Activated B cell treated with CpG ODN at 0.5 μM for 24 hours (primary cell): ENCODE measurements at regions not wholly inside any gene's neighbourhood (a gene's known extent, or its start where the extent isn't known, plus 50 kb on each side); places are given as distances from the start of the nearest gene placed in this dataset.
"Not testable (repeated sequence)": the region's sequence is repeated elsewhere in the genome, so short reads cannot be mapped to it uniquely, and the experiment has no call there.

Experiments
- ATAC-seq: fragments of 200-7000 bp; cut with Tn5 transposase; one replicate; pipeline ENCODE4 v1.10.0; 2021; ENCODE audit warnings: low read depth, mild to moderate bottlenecking, moderate library complexity
- CTCF ChIA-PET: fragments of 350-600 bp; sonication (Branson Sonifier 250); formaldehyde crosslinking; loops from one replicate; lab custom pipeline; 2021; ENCODE audit warnings: antibody characterized with exemption; lab: Charles Lee
- POLR2A ChIA-PET: fragments of 350-600 bp; sonication (Branson Sonifier 250); formaldehyde crosslinking; loops from one replicate; lab custom pipeline; 2021; ENCODE audit warnings: antibody characterized with exemption; lab: Charles Lee
- DNase-seq: peaks from one replicate; pipeline ENCODE4 v3.0.0; 2022
- H3K27ac Mint-ChIP-seq: one replicate; pipeline ENCODE4 v1.8.0; 2020; ENCODE audit warnings: mixed read lengths
- H3K27me3 Mint-ChIP-seq: one replicate; pipeline ENCODE4 v1.8.0; 2021; ENCODE audit warnings: mixed read lengths
- H3K36me3 Mint-ChIP-seq: one replicate; pipeline ENCODE4 v1.8.0; 2021; ENCODE audit warnings: low read depth, mixed read lengths
- H3K4me1 Mint-ChIP-seq: one replicate; pipeline ENCODE4 v1.8.0; 2021; ENCODE audit warnings: mixed read lengths
- H3K4me3 Mint-ChIP-seq: one replicate; pipeline ENCODE4 v1.8.0; 2020; ENCODE audit warnings: mild to moderate bottlenecking, mixed read lengths
- H3K9me3 Mint-ChIP-seq: one replicate; pipeline ENCODE4 v1.8.0; 2020; ENCODE audit warnings: mixed read lengths
- intact Hi-C: fragments of 100-400 bp; cut with micrococcal nuclease; formaldehyde crosslinking; loops from one replicate; pipeline ENCODE4 v1.15.1; 2024
- TF ChIP-seq, protein P1 (sequence below): fragments of 200-600 bp; IDR thresholded peaks from one replicate; pipeline ENCODE4 v1.8.0; 2022; ENCODE audit warnings: antibody characterized with exemption, mild to moderate bottlenecking

DNA sequence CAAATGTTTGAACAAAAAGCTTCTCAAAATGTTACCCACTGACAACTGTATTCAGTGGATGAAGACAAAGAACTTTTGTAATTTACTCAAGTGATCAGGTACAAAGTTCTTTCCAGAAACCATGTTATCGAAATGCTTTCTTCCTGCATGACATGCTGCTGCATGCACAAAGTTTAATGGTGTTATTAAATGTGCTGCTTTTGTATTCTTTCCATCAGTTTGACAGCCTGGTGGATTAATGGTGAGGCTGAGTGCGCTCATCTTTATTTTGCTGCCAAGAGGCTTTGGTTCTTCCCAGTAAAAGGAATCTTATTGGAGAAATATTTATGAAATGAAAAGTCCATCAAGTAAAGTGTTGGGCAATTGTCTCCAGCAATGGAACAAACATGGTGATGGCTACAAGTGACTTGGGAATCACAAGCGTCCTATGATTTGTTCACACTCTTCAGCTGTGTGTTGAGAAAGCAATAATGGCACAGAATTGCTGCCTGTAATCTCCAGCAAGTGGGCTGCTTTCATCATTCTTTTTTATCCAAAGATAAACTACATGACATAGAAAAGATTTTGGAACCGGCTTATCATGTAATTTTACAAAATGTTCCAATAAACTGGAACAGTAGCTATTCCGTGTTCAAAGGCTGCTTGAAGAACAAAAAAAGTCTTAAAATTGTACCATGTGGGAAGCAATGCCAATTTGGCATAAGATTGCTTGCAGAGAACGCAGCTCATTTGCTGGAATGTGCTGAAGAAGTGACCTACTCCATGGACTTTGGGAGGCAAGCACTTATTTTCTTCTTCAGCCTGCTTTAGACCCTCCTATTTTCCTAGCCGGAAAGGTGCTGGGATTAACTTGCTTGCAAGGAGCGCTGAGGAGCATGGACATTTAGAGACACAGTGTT lies 153.1 kb downstream of the HSD17B3 start:
- ATAC-seq (no peak), DNase-seq (no peak)
- peaks cover 17% of the 10 kb centered on the region for H3K27me3 Mint-ChIP-seq
- intact Hi-C loops = no loop called here
- H3K9me3 Mint-ChIP-seq = no peaks in the 10 kb centered on the region
- H3K4me3 Mint-ChIP-seq = no peak overlapping the region
- CTCF ChIA-PET = no interaction called here
- no peak overlapping the region for H3K27ac Mint-ChIP-seq
- H3K36me3 Mint-ChIP-seq = no peaks in the 10 kb centered on the region
- POLR2A ChIA-PET = no interaction called here
- TF ChIP-seq, protein P1, sequence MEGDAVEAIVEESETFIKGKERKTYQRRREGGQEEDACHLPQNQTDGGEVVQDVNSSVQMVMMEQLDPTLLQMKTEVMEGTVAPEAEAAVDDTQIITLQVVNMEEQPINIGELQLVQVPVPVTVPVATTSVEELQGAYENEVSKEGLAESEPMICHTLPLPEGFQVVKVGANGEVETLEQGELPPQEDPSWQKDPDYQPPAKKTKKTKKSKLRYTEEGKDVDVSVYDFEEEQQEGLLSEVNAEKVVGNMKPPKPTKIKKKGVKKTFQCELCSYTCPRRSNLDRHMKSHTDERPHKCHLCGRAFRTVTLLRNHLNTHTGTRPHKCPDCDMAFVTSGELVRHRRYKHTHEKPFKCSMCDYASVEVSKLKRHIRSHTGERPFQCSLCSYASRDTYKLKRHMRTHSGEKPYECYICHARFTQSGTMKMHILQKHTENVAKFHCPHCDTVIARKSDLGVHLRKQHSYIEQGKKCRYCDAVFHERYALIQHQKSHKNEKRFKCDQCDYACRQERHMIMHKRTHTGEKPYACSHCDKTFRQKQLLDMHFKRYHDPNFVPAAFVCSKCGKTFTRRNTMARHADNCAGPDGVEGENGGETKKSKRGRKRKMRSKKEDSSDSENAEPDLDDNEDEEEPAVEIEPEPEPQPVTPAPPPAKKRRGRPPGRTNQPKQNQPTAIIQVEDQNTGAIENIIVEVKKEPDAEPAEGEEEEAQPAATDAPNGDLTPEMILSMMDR = no peak
- peaks cover 20% of the 10 kb centered on the region for H3K4me1 Mint-ChIP-seq

DNA sequence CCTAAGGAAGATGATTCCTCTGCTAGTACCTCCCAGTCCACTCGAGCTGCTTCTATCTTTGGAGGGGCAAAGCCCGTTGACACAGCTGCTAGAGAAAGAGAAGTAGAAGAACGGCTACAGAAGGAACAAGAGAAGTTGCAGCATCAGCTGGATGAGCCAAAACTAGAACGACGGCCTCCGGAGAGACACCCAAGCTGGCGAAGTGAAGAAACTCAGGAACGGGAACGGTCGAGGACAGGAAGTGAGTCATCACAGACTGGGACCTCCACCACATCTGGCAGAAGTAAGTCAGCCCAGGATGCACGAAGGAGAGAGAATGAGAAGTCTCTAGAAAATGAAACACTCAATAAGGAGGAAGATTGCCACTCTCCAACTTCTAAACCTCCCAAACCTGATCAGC lies 154.9 kb downstream of the HSD17B3 start:
- CTCF ChIA-PET, DNase-seq, intact Hi-C loops, H3K9me3 Mint-ChIP-seq, POLR2A ChIA-PET, H3K27ac Mint-ChIP-seq, H3K36me3 Mint-ChIP-seq, ATAC-seq: not testable (repeated sequence)
- Mint-ChIP-seq H3K4me1 (peaks cover 20% of the 10 kb centered on the region), H3K27me3 (peaks cover 17% of the 10 kb centered on the region), H3K4me3 (peak overlapping the region; percentile 4)

DNA sequence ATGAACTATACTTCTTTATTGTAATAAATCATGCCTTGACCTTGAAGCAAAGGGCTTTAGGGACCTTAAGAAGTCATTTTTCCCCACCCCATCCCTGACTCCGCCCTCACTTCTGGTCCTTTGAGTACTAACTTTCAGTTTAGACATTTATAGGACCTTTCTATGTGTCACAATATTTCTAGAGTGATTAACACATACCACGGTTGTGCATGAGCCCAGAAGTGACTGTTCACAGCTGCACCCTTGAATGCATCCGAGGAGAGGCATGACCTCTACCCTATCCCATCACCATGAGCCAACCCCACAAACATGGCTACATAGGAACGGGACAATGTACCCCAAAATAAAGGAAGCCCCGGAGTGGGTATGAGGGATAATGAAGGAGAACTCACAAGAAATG lies 160.3 kb downstream of the HSD17B3 start:
- CTCF ChIA-PET = no interaction called here
- peaks cover 12% of the 10 kb centered on the region for H3K4me1 Mint-ChIP-seq
- peaks cover 7% of the 10 kb centered on the region for H3K27me3 Mint-ChIP-seq
- no peak for ATAC-seq
- H3K9me3 Mint-ChIP-seq = no peaks in the 10 kb centered on the region
- intact Hi-C loops = no loop called here
- no peak for DNase-seq
- POLR2A ChIA-PET = no interaction called here
- TF ChIP-seq, protein P1 = no peak
- H3K27ac Mint-ChIP-seq = no peak overlapping the region
- no peaks in the 10 kb centered on the region for H3K36me3 Mint-ChIP-seq
- no peak overlapping the region for H3K4me3 Mint-ChIP-seq

DNA sequence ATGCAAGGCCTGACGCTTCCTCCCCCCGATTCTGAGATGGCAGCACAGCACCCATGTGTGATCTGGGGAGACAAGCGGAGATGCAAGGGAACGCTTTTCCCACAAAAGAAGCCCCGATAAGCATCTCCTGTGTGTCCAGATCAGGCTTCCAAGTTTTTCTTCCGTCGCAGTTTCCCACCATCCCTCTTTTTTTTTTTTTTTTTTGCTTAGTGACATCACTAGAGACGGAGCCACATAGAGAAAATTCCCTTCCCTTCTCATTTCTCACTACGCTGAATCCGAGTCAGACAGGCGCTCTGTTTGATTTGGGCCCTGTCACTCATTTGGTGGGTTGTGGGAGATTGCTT lies 160.9 kb downstream of the HSD17B3 start:
- H3K4me1 Mint-ChIP-seq = peaks cover 13% of the 10 kb centered on the region
- TF ChIP-seq, protein P1 = no peak
- H3K9me3 Mint-ChIP-seq = no peaks in the 10 kb centered on the region
- no peak overlapping the region for H3K27ac Mint-ChIP-seq
- ChIA-PET CTCF (no interaction called here), POLR2A (no interaction called here)
- no peak overlapping the region for H3K4me3 Mint-ChIP-seq
- intact Hi-C loops = no loop called here
- H3K36me3 Mint-ChIP-seq = no peaks in the 10 kb centered on the region
- ATAC-seq (no peak), DNase-seq (no peak)
- peaks cover 7% of the 10 kb centered on the region for H3K27me3 Mint-ChIP-seq

DNA sequence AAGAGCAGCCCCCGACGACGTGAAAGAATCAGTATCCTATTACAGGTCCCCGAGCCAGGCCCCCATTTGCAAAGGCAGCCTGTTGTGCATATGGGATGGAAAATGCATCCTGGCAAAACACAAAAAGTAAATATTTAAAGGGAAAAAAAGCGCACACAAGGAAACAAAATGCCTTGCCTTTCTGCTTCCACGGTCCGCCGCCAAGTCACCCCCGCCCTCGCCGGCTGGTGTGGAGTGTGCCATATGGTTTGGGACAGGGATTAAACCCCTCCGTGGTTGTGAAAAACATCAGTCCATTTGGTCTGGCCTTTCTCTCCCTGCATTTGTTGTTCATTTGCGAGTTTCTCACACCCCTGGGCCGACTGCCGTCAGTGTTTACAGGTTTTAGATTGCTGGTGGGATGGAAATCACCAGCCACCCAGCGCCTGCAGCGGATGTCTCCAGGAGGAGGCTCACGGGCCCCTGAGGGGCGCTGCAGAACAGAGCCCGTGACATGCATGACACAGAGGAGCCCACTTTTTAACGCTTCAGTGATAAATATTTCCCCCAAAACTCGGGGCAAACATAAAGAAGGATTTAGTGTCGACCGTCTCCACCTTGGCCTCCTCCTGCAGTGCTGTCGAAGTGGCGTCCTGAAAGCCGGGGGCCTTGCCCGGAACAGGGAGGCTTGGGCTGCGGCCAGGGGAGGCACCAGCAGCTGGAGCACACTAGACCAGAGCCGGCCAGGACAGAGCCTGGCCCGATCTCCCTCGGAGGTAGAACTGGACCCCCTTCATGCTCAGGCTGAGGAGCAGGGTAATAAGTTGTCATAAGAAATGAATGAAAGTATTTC lies 161.5 kb downstream of the HSD17B3 start:
- intact Hi-C loops = no loop called here
- H3K9me3 Mint-ChIP-seq = no peaks in the 10 kb centered on the region
- no peaks in the 10 kb centered on the region for H3K36me3 Mint-ChIP-seq
- peaks cover 7% of the 10 kb centered on the region for H3K27me3 Mint-ChIP-seq
- TF ChIP-seq, protein P1 = no peak
- H3K4me3 Mint-ChIP-seq = no peak overlapping the region
- ATAC-seq (no peak), DNase-seq (no peak)
- H3K4me1 Mint-ChIP-seq = peaks cover 17% of the 10 kb centered on the region
- H3K27ac Mint-ChIP-seq = no peak overlapping the region
- ChIA-PET POLR2A (no interaction called here), CTCF (no interaction called here)
